Fibroblast of pulmonary artery (primary cell): ENCODE measurements at regions not wholly inside any gene's neighbourhood (a gene's known extent, or its start where the extent isn't known, plus 50 kb on each side); places are given as distances from the start of the nearest gene placed in this dataset.

ENCODE experiments used
- DNase-seq: peaks from one replicate; pipeline ENCODE4 v3.0.0-alpha.2; 2010; ENCODE audit warnings: low read depth
- H3K4me3 ChIP-seq: replicated peaks from 2 replicates; pipeline ENCODE4 v1.5.1; 2011; ENCODE audit warnings: low read depth, mild to moderate bottlenecking, control low read depth, low read length, moderate library complexity
- CTCF ChIP-seq: IDR thresholded peaks from 2 replicates; pipeline ENCODE4 v1.5.1; 2011; ENCODE audit warnings: mild to moderate bottlenecking, control low read depth, low read length, inconsistent platforms; ENCODE audit errors: missing control alignments

DNA sequence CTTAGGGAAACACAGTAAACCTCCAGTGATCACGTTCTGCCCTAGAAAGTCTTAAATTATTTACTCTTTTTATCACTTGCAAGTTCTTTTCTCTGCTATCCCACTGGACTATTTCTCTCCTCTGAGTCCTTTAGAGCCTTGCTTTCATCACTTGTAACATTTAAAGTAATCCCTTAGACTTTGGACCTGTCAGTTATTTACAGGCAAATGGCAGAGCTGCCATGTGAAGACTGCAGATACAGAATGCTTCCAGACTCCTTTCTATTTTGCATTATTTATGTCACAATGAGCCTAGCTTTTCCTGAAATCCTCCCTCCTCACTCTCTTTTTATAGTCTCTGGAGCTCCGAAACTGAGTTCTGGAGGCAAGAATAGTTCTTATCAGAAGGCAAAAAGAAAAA is 325.6 kb upstream of the TRIB2 start:
- no peak for TF ChIP-seq CTCF
- H3K4me3 ChIP-seq, result no peak overlapping the region
- DNase-seq, result no peak

DNA sequence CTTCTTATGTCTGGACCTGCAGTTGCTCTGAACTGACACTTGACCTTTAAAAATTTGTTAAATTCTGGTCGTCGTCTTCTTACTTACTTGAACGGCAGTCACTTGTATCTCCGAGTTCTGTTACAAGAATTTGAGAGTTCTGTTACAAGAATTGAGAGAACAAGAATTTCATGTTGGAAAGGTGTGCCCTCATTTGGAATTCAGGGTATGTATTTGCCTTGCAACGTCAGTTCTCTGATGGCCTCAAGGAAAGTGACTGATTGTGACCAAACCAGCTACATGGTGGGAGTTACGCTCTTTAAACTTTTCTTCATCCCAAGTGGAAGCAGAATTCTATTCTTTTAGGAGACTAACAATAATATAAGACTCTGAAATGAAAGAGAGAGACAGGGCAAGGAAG is 320.0 kb upstream of the TRIB2 start:
- TF ChIP-seq CTCF, result no peak
- no peak overlapping the region for H3K4me3 ChIP-seq
- no peak for DNase-seq

GRCh38 chr2:12397854-12398253 is 318.9 kb upstream of the TRIB2 start:
- no peak for TF ChIP-seq CTCF
- no peak overlapping the region for H3K4me3 ChIP-seq
- DNase-seq, result no peak

GRCh38 chr2:12399240-12399639 is 317.5 kb upstream of the TRIB2 start:
- no peak overlapping the region for H3K4me3 ChIP-seq
- no peak for TF ChIP-seq CTCF
- no peak for DNase-seq

DNA sequence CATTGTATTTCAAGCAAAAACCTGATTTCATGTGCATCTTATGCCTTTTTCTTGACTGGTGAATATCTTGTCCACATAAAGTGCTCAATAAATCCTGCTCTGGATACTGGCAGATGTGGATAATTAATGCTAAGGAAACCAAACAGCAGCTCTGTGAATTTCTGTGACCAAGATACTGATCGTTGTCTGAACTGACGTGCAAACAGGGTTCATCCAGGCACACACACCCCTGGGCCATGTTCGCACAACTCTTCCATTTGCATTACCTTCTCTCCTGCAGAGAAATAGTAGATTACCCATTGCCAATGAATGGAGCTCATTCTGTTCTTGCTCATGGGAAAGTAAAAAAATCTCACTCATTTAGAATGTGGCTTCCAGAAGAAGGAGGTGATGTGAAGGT is 316.2 kb upstream of the TRIB2 start:
- no peak for DNase-seq
- no peak overlapping the region for H3K4me3 ChIP-seq
- no peak for TF ChIP-seq CTCF

DNA sequence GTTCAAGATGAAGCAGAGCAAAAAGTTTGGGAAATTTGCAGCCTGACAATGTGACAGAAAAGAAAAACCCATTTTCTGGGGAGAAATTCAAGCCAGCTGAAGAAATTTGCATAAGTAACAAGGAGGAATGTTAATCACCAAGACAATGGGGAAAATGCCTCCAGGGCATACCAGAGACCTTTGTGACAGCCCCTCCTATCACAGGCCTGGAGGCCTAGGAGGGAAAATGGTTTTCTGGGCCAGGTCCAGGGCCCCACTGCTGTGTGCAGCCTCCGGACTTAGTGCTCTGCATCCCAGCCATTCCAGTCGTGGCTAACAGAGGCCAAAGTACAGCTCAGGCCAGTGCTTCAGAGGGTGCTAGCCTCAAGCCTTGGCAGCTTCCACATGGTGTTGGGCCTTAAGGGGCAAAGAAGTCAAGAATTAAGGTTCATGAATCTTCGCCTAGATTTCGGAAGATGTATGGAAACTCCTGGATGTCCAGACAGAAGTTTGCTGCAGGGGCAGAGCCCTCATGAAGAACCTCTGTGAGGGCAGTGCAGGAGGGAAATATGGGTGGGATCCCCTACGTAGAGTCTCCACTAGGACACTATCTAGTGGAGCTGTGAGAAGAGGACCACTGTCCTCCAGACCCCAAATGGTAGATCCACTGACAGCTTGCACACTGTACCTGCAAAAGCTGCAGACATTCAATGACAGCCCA is 314.1 kb upstream of the TRIB2 start:
- no peak overlapping the region for H3K4me3 ChIP-seq
- DNase-seq, result no peak
- TF ChIP-seq CTCF, result no peak

DNA sequence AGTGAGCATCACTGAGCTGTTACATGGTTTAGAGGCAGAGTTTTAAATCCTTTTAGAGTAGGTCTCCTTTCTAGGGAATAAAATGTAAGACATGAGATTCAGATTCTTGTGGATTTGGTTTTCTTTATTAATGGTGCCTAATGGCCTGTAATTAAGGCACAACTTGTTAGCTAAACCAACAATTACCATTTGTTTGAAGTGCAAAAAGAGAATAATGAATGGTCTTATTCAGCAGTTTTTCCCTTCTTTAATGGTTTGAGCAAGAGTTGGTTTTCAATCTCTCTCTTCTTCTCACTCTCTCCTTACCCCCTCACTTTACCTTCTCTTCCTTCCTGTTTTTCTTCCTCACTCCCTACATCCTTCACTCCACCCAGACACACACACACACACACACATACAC is 312.2 kb upstream of the TRIB2 start:
- no peak for TF ChIP-seq CTCF
- DNase-seq, result no peak
- no peak overlapping the region for H3K4me3 ChIP-seq
